ENCODE measurements at regions not wholly inside any gene's neighbourhood (a gene's known extent, or its start where the extent isn't known, plus 50 kb on each side); places are given as distances from the start of the nearest gene placed in this dataset.

DNA sequence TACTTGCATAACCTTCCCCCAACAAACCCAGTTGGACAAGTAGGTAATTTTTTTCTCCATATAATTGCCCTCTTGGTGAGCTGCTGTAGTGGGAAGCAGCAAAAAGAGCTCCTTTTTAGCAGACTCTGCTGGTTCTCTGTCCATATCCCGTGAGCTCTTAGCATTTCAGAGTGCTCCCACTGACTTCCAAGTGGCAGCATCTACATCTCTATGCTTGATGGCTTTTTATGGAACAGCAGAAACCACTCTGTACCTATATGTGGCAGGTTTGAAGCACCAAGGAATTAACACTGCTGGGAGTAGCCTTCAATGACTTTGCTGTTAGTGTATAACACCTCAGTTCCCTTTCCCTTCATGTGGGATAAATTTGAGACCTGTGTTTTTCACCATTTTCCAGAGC is 168.4 kb upstream of the NHS start:
- TF ChIP-seq, protein P1, sequence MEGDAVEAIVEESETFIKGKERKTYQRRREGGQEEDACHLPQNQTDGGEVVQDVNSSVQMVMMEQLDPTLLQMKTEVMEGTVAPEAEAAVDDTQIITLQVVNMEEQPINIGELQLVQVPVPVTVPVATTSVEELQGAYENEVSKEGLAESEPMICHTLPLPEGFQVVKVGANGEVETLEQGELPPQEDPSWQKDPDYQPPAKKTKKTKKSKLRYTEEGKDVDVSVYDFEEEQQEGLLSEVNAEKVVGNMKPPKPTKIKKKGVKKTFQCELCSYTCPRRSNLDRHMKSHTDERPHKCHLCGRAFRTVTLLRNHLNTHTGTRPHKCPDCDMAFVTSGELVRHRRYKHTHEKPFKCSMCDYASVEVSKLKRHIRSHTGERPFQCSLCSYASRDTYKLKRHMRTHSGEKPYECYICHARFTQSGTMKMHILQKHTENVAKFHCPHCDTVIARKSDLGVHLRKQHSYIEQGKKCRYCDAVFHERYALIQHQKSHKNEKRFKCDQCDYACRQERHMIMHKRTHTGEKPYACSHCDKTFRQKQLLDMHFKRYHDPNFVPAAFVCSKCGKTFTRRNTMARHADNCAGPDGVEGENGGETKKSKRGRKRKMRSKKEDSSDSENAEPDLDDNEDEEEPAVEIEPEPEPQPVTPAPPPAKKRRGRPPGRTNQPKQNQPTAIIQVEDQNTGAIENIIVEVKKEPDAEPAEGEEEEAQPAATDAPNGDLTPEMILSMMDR (conservative IDR thresholded peaks at IDR 0.05) = no peak
- no peak overlapping the region for H3K27ac ChIP-seq

DNA sequence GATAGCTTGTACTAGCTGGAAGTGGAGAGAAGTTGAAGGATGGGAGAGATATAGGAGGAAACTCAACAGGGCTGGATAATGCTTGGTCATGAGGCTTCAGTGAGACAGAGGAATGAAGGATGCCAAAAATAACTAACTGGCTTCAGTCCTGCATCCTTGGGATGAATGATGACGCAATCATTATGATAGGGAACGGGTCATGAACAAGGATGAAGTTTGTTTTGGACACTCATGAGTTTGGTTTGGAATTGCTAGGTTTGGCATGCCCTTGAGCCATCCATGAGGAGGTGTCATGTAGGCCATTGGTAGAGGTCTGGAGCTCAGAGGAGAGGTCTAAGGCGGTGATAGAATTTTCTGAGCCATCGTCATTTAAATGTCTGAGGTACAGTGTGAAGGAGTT is 160.0 kb upstream of the NHS start:
- no peak overlapping the region for H3K27ac ChIP-seq
- TF ChIP-seq, protein P1 (conservative IDR thresholded peaks at IDR 0.05) = no peak

DNA sequence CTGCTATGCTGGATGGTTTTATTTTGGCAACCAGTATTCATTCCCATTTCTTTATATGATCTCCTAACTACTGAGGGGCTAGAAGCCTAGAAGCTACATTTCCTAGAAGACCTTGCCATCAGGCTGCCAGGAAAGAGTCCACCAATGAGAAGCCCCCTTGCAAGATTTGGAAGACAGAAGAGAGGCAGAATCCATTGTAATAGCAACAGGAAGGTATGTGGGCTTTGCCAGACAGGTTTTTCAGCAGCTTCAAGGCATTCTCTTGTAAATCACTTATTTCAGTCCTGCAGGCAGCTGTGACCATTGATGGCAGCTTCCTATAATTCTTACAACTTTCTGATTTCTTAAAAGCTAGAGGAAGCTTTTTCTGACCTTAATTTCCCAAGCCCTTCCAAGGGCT is 148.3 kb upstream of the NHS start:
- TF ChIP-seq, protein P1 (conservative IDR thresholded peaks at IDR 0.05) = no peak
- no peak overlapping the region for H3K27ac ChIP-seq

DNA sequence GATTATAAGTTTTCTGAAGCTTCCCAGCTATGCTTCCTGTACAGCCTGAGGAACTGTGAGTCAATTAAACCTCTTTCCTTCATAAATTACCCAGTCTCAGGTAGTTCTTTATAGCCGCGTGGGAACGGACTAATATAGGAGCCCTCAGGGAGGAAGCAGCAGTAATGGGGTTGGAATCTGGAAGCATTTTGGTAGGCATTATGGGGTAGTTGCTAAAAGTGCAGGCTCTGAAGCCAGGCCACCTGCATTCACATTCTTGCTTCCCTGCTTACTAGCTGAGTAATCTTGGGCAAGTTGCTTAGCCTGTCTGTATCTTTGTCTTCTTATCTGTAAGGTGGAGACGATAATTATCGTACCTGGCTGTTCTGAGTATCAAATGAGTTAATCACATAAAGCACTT is 137.9 kb upstream of the NHS start:
- TF ChIP-seq, protein P1 (conservative IDR thresholded peaks at IDR 0.05) = no peak

DNA sequence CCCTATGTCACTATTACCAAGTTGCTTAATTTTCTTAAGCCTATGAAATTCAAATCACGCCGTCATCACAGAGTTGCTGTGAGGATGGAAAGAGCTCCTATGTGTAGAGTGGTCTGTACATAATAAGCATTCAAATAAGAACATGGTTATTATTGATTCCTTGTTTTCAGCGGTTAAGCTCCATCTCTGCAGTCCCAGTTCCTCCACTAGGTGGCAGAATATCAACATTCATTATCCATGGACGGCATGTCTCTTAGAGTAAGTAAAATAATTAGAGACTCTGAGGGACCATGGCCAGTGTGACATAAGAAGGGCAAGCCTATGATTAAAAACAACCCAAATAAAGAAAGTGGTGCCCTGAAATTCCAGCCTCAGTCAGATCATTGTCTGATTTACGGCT is 132.5 kb upstream of the NHS start:
- TF ChIP-seq, protein P1 (conservative IDR thresholded peaks at IDR 0.05) = peak; percentile 81
- no peak overlapping the region for H3K27ac ChIP-seq

More for the DNA sequence above, 137.9 kb upstream of the NHS start:
- no peak overlapping the region for H3K27ac ChIP-seq

DNA sequence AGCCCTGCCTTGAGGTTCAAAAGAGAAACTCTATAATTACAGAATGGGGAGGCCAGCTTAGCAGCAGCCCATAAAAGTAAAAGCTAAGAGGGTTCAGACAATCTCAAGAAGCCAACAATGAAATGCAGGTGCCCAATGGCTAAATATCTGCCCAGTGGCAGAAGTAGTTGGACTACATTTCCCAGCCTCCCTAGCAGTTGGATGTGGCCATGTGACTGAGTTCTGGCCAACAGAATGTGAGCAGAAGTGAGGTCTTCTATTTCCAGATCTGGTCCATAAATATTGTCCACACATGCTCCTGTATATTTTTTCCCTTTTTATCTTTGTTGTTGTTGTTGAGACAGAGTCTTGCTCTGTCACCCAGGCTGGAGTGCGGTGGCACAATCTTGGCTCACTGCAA is 127.9 kb upstream of the NHS start:
- H3K27ac ChIP-seq = no peak overlapping the region
- TF ChIP-seq, protein P1 (conservative IDR thresholded peaks at IDR 0.05) = no peak

DNA sequence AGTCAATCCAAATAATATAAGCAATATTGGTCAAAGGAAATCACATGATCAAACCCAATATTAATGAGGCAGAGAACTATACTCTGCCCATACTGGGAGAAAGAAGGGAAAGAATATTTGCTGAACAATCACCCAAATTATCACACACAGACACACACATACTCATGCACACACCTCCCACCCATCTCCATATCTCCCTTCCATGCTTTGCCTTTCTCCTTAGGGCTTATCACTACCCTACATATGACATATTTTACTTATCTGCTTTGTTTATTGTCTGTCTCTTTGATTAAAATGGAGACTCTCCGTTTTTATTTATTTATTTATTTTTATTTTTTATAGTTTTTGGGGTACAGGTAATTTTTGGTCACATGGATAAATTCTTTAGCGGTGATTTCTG is 112.9 kb upstream of the NHS start:
- TF ChIP-seq, protein P1 (conservative IDR thresholded peaks at IDR 0.05) = no peak
- H3K27ac ChIP-seq = no peak overlapping the region

DNA sequence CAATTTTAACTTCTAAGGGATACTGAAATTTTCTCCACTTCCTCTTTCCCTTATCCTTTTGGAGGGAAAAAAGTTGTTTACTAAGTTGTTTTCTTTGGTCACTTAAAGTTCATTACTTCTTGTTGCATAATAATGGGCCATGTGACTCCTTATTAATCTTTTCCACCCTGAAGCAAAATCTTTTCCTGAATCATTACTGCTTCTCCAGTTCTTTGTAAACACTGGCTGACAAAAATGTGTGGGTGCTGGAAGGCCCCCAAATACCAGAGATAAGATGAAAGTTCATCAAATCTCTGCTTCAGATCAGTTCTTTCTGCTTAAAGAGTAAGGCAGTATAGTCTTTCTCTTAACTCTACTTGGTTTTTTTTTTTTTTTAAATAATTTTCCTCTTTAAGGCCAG is 108.9 kb upstream of the NHS start:
- H3K27ac ChIP-seq = no peak overlapping the region
- TF ChIP-seq, protein P1 (conservative IDR thresholded peaks at IDR 0.05) = no peak

All from VCaP (cell line).